Ovary (tissue), 7 donors: ENCODE measurements at regions not wholly inside any gene's neighbourhood (a gene's known extent, or its start where the extent isn't known, plus 50 kb on each side); places are given as distances from the start of the nearest gene placed in this dataset.

Source experiments
- DNase-seq, 5 donors: peaks; one replicate each; pipeline ENCODE4 v3.0.0-alpha.2; 2019 to 2020
- H3K27ac ChIP-seq, 2 donors: fragments of 200-600 bp; one replicate each; pipeline versions ENCODE4 v1.5.1 to v1.8.0; 2019 to 2022
- H3K27me3 ChIP-seq: fragments of 200-600 bp; one replicate; pipeline ENCODE4 v1.8.0; 2022
- H3K36me3 ChIP-seq: fragments of 200-600 bp; sonication (generic); one replicate; pipeline ENCODE4 v1.5.1; 2019
- H3K4me1 ChIP-seq: one replicate; pipeline ENCODE4 v1.8.1; 2013; ENCODE audit warnings: mild to moderate bottlenecking, moderate library complexity; ENCODE audit not compliant: insufficient read depth
- H3K4me3 ChIP-seq: fragments of 200-600 bp; sonication (generic); one replicate; pipeline ENCODE4 v1.5.1; 2017
- H3K9me3 ChIP-seq, 2 donors: fragments of 200-600 bp in 1 of 2; sonication (generic) in 1 of 2; one replicate each; pipeline versions ENCODE4 v1.5.1 to v1.8.1; 2013 to 2019; ENCODE audit warnings: mild to moderate bottlenecking in 1 of 2, moderate library complexity in 1 of 2
- EP300 ChIP-seq: sonication (generic); formaldehyde crosslinking; IDR thresholded peaks from one replicate; pipeline ENCODE4 v1.6.1; 2017; ENCODE audit warnings: antibody characterized with exemption
- POLR2A ChIP-seq: fragments of 450-650 bp; IDR thresholded peaks from one replicate; pipeline ENCODE4 v1.6.1; 2017; ENCODE audit warnings: antibody characterized with exemption, mild to moderate bottlenecking, moderate library complexity
- WGBS, 3 donors: extraction: QIAGEN DNeasy Blood & Tissue Kit in 1 of 3; methylation state at CpG; one replicate each; pipeline versions ENCODE4 v1.1.5 to v1.1.7; 2013 to 2017; 5-methylcytosine and 5-hydroxymethylcytosine counted together
- intact Hi-C, 4 donors: fragments of 100-400 bp; cut with DNase I; formaldehyde crosslinking; loops; one replicate each; pipeline versions ENCODE4 v1.11.0 to v1.15.1; 2022 to 2023
- TF ChIP-seq, protein P1 (sequence below), 3 donors: fragments of 450-650 bp in 2 of 3; fragments of 200-600 bp in 1 of 3; IDR thresholded peaks; one replicate each; pipeline versions ENCODE4 v1.5.1 to v1.8.0; 2016 to 2022; ENCODE audit warnings: antibody characterized with exemption in 3 of 3, mild to moderate bottlenecking in 1 of 3
- donor health status: DM: no; HTN: no; CAD: no; lungs with moderate emphysema.
- donor health status: DM: no; HTN: no; CAD: no.
- donor health status: Bipolar disorder and iron deficiency.
- donor health status: DM: no; HTN: no; CAD: no.
- donor health status: DM: yes; HTN: yes; CAD: no.

DNA sequence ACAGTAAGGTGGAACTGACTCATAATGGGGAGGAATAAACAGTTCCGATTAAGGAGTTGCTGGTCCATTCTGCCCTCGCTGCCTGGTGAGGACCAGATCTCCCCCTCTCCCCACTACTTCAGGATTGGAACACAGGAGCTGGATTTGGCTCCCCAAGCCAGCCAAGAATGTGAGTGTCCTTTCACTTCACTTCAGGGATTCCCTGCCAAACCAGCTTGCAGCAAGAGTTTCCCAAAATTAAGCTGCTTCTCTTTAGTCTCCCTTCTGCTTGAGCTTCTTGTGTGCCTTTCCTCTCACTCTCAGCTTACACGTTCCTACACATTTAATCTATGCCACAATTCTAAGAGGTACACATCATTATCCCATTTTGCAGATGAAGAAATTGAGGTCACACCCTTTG is 234.1 kb downstream of the BUD13 start:
- H3K27me3 ChIP-seq: no peaks in the 10 kb centered on the region
- H3K4me3 ChIP-seq: no peak overlapping the region
- H3K27ac ChIP-seq: no peak overlapping the region
- H3K4me1 ChIP-seq: no peaks in the 10 kb centered on the region
- no peaks in the 10 kb centered on the region for H3K9me3 ChIP-seq
- TF ChIP-seq EP300: no peak
- TF ChIP-seq POLR2A: no peak
- TF ChIP-seq, protein P1, sequence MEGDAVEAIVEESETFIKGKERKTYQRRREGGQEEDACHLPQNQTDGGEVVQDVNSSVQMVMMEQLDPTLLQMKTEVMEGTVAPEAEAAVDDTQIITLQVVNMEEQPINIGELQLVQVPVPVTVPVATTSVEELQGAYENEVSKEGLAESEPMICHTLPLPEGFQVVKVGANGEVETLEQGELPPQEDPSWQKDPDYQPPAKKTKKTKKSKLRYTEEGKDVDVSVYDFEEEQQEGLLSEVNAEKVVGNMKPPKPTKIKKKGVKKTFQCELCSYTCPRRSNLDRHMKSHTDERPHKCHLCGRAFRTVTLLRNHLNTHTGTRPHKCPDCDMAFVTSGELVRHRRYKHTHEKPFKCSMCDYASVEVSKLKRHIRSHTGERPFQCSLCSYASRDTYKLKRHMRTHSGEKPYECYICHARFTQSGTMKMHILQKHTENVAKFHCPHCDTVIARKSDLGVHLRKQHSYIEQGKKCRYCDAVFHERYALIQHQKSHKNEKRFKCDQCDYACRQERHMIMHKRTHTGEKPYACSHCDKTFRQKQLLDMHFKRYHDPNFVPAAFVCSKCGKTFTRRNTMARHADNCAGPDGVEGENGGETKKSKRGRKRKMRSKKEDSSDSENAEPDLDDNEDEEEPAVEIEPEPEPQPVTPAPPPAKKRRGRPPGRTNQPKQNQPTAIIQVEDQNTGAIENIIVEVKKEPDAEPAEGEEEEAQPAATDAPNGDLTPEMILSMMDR (IDR thresholded peaks at IDR 0.05): no peak
- no peaks in the 10 kb centered on the region for H3K36me3 ChIP-seq
- no peak for DNase-seq
- 60 to 69% (median 62%) methylated on average over 3 of the region's 3 CpGs for WGBS, 3 donors
- intact Hi-C loops: no loop called here

DNA sequence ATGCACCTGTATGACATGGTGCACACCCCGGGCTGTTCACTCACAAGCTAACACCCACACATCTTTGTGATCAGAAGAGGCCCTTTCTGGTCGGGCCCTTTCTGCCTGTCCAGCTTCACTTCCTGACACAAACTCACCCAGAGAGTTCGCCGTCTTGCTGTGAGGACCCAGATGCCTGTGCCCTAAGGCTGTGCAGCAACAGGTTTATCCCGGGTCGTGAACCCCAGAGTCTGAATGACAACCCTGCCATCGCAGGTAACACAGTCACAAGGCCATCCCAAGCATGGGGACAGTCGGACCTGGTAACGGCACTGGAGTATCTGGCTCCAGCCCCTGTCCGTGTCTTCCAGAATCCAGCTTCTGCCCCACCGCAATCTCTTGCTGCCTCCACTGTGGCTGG is 235.1 kb downstream of the BUD13 start:
- WGBS, 3 donors: 83 to 85% (median 84%) methylated on average over 11 of the region's 11 CpGs
- Histone ChIP-seq H3K9me3 (no peaks in the 10 kb centered on the region), H3K27me3 (no peaks in the 10 kb centered on the region), H3K4me3 (no peak overlapping the region), H3K36me3 (no peaks in the 10 kb centered on the region), H3K4me1 (no peaks in the 10 kb centered on the region), H3K27ac (no peak overlapping the region)
- TF ChIP-seq, protein P1 (IDR thresholded peaks at IDR 0.05): no peak
- TF ChIP-seq POLR2A (no peak), EP300 (no peak)
- intact Hi-C loops: no loop called here
- no peak for DNase-seq

DNA sequence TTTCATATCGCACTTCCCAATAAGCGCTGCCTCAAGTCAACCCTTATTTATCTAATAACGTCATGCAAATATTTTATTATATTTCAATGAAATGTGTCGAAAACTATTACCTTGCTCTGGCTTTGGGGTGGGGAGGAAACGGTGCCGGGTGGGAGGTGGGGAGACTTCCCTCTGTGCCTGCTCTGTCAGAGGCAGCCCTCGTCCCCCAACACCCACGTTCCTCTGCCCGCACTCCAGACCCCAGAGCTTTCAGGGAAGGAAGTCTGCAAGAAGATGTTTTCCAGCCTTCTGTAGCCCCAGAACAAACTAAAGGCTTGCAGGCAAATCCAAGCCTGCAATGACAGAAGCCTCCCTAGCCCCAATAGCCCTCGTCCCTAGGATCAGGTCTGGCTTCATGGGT is 235.7 kb downstream of the BUD13 start:
- H3K4me1 ChIP-seq: no peaks in the 10 kb centered on the region
- H3K27ac ChIP-seq: no peak overlapping the region
- WGBS, 3 donors: 70 to 75% (median 75%) methylated on average over 10 of the region's 10 CpGs
- TF ChIP-seq, protein P1 (IDR thresholded peaks at IDR 0.05): no peak
- TF ChIP-seq EP300 (no peak), POLR2A (no peak)
- intact Hi-C loops: no loop called here
- H3K9me3 ChIP-seq: no peaks in the 10 kb centered on the region
- DNase-seq: no peak
- no peaks in the 10 kb centered on the region for H3K36me3 ChIP-seq
- H3K27me3 ChIP-seq: no peaks in the 10 kb centered on the region
- no peak overlapping the region for H3K4me3 ChIP-seq

DNA sequence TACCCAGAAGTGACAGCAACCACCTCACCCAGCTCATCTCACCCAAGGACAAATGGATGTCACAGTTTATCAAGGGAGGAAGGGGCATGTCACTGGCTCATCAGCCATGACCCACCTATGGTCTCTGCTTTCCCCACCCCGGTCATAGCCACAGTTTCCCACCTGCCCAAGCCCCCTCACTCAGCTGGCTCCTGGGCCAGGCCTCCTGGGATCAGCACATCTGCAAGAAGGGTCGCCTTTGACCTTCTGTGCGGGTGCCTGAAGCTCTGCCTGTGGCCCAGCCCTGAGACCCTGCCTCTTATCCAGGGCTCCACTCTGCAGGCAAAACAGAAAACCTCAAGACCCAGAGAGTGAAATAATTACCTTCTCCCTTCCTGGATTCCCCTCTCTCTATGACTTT is 236.4 kb downstream of the BUD13 start:
- Histone ChIP-seq H3K27ac (no peak overlapping the region), H3K27me3 (no peaks in the 10 kb centered on the region), H3K9me3 (no peaks in the 10 kb centered on the region), H3K4me1 (no peaks in the 10 kb centered on the region), H3K4me3 (no peak overlapping the region), H3K36me3 (no peaks in the 10 kb centered on the region)
- WGBS, 3 donors: 67 to 84% (median 69%) methylated on average over 3 of the region's 3 CpGs
- no peak for DNase-seq
- TF ChIP-seq EP300: no peak
- no peak for TF ChIP-seq POLR2A
- TF ChIP-seq, protein P1 (IDR thresholded peaks at IDR 0.05): no peak
- intact Hi-C loops: no loop called here

DNA sequence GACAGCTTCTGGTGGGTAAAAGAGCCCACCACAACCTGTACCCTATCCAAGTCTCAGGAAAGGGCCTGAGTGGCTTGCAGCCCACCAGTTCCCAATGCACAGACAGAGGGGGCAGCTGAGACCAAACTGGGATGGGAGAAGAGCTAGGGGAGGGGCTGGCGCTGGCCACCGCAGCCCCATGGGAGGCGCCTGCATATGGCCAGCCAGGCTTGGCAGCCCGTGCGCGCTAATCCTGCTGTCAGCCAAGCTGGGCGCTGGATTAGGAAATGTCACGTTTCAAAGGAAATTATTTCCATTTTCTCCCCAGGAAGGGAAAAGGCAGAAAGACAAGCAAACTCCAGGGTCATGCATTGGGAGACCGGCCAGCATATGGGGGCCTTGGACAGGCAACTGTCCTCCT is 236.8 kb downstream of the BUD13 start:
- H3K27me3 ChIP-seq: no peaks in the 10 kb centered on the region
- intact Hi-C loops: no loop called here
- no peak for DNase-seq

More for the DNA sequence above, 236.8 kb downstream of the BUD13 start:
- no peaks in the 10 kb centered on the region for H3K36me3 ChIP-seq
- no peak overlapping the region for H3K4me3 ChIP-seq
- no peak overlapping the region for H3K27ac ChIP-seq
- no peaks in the 10 kb centered on the region for H3K9me3 ChIP-seq
- WGBS, 3 donors: 52 to 68% (median 66%) methylated on average over 9 of the region's 9 CpGs
- H3K4me1 ChIP-seq: no peaks in the 10 kb centered on the region
- no peak for TF ChIP-seq EP300
- TF ChIP-seq, protein P1 (IDR thresholded peaks at IDR 0.05): no peak
- no peak for TF ChIP-seq POLR2A
